SKM-1 treated with dmso at 0.1 percent for 144 hours (cell line): ENCODE measurements at regions not wholly inside any gene's neighbourhood (a gene's known extent, or its start where the extent isn't known, plus 50 kb on each side); places are given as distances from the start of the nearest gene placed in this dataset.

Experiments used
- DNase-seq: peaks from one replicate; lab custom pipeline; 2025; ENCODE audit not compliant: unreplicated experiment; lab: John Stamatoyannopoulos, UW

DNA sequence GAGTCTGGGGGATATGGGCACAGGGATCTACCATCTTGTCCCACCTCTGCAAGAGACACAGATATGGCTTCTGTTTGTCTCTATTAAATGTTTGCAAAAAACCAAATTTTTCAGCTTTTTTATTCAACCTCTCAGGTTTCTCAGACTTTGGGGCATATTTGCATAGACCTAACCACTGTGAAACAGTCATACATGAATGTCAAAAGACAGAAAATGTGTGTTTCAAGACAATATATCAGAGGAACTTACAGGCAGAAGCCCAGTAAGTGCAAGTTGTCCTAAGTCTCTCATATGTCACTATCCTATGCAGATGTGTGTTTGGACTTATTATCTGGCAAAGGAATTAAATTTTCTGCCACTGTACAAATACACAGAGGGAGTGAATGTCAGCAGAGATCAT lies 951.2 kb downstream of the PCDH18 start:
- DNase-seq, result no peak

DNA sequence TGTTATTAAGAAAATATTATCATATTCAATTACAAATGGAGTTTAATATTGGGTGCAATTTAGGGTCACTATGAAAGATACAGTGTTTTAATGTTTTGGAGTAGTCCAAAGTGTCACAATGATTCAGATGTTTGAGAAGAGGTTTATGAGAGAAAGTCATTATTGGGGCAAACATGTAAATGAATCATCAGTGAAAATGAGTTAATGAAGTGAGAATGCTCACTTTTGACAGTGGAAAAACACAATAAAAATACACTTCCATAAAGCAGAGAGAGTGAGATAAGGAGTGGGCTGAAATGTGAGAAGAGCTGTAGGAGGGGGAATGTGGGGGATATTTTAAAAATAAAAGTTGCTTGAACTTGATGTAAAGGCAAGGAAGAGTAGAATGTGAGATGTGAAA lies 957.1 kb downstream of the PCDH18 start:
- DNase-seq, result no peak

DNA sequence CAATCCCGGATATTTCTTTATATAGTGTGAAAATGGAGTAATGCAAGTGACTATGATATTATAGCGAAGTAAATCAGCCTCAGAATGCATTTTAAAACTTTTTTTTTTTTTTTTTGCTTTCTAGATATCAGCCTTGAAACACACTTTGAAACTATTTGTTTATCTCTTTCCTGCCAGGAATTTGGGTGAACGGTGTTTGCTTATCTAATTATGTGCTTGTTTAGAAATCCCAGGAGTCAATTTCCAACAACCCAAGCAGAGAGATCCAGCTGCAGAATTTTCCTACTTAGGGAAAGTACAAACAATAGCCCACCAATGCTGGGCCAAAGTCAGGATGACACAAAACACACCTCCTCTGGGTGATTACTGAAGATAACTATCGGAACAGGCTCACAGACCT lies 958.8 kb downstream of the PCDH18 start:
- DNase-seq, result no peak

DNA sequence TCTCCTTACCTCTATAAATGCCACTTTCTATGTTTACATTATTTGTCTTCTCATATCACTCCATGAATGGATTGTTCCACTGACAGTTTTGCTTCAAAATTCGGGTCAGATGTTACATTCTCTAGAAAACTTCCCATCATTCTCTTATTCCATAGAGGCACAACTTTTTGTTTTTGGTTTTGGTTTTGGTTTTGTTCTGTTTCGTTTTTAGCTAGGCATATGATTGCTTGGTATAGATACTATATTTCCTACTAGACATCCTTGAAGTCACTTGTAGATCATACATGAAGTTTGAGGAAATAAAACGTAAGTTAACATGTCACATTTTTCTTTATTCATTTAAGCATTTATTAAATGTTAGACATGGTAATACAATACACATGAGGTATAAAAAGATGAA lies 961.0 kb downstream of the PCDH18 start:
- DNase-seq, result no peak

DNA sequence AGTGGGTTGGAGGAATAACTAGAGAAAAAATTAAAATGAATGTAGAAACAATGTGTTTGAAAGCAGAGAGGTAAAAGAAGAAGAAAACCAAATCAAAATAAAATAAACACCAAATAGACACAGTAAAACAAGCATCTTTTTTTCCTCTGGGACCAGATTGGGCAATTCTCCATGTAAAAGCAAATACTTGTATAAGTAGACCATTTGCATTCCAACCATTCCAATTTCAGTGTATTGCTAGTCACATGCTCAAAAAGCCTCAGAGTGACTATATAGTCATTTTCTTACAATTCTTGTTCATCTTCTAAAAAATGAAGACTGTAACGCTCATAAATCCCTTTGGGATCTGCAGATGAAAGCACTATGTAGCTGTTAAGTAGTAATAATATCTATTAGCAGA lies 969.5 kb downstream of the PCDH18 start:
- no peak for DNase-seq

DNA sequence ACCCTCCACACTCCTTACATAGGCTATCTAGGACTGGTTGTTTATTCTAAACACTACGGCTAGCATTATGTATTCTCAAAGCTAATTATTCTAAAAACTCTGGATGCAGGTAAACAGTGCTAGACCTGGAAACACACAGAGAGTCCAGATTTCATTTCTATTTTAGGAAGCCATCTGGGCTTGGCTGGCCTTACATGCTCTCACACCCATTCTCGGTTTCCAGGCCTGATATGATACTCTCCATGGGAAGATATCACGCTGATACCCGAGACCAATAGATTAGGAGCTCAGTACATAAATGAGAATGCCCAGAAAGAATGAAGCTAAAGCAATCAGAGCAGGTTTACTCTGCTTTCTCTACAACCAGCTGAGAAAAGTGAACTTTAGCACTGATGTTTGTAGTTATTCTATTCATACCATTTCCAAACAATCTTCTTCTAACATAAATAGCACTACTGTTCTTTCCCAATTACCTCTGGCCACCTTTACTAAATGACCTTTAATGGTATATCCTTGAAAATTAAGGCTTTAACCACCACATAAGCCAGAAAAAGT lies 973.3 kb downstream of the PCDH18 start:
- no peak for DNase-seq

DNA sequence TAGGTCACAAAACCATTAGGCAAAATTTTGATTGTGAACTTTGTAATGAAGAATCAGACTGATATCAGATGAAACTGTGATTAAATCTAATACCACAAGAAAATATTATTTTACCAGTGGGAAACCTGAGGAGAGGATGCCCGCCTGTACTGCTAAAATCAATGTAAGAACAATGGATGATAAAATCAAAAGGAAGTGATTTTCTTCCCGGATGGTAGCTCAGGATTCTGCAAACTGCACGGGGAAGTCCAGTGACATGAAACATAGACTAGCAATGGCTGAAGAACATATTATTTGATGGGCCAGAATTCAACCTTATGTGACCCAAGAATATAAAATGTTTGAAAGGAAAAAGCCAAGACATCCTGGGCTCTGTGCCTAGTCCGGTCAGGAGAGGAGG lies 974.9 kb downstream of the PCDH18 start:
- DNase-seq, result no peak

DNA sequence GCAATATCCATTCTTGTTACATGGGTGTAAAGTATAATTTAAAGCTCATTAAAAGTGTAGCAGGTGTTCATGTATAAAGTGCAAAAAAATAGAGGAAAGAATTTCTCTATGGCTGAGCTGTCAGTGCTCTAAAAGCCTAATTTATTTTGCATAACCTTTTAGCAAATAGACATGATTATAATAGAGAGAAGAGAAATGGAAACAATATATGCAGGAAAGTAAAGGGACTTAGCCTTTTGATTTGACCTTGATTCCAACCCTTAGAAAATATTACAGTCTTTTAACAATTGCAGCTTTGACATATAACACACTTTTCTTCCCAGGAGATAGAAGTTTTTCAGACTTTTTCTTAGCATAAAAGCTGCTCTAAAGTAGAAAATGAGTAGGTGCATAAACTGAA lies 978.3 kb downstream of the PCDH18 start:
- DNase-seq, result no peak

DNA sequence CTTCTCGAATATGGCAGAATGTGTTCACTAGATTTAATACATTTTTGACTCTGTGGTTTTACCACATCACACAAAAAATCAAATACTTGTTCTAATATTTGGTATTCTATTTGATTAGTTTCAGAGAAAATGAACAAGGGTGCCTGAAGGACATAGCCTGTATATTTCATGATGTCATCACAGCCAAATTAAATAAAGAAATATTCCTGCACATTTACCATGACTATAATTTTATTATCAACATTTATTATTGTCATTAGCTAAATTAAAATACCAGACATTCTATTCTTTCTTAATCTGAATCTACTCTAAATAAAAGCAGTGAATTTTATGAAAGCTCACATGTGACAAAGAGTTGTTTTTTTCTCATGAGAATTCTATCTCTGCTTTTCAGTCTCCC lies 980.5 kb downstream of the PCDH18 start:
- no peak for DNase-seq

DNA sequence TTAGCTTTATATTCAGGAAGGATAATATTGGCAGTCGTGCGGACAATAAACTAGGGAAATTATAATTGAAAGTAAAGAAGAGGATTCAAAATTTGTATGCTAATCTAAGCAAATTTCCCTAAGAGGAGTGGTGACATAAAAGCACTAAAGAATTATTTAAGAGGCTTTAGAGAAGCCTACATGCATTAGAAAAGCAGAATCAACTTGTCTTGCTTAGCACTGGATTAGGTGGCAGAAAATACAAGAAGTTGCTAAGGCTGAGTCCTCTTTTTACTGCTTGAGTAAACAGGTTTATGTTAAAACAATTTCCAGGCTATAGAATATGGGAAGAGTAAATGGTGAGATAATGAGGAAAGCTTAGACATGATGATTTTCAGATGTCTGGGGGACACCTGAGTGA lies 991.5 kb downstream of the PCDH18 start:
- no peak for DNase-seq

DNA sequence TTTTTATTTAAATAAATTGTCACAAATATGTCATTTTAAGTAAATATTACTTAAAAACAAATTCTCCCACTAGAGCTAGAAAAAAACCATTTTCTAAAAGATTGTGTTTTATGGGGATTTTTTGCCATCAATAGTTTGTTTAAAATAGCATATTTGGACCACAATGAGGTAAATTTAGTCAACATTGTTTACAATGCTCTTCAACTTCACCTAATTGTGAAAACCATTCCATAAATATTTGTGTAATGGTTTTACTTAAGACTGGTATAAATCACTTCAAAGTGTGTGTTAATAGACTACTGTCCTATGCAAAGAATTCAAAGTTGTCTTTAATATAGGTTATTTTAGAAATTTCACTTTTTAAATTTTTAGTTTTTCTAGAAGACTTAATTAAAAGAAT lies 1004.2 kb downstream of the PCDH18 start:
- DNase-seq, result no peak

DNA sequence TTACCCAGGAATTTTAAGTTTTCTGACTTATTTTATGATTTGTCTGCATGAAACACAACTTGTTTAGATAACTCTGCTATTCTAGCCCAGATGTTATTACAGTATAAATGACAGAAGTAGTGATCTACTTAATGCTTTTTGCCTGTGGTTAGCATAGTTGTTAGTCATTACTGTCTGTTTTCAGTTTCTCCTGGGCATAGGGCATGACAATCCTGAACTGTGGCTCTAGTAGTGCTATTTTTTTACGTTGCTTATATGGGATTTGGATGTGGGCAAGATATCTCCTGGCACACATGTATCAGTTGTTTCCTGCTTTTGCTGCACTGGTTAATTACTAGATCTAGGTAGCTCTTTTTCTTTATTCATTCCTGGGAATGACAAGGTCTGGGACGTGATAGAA lies 1005.8 kb downstream of the PCDH18 start:
- no peak for DNase-seq

DNA sequence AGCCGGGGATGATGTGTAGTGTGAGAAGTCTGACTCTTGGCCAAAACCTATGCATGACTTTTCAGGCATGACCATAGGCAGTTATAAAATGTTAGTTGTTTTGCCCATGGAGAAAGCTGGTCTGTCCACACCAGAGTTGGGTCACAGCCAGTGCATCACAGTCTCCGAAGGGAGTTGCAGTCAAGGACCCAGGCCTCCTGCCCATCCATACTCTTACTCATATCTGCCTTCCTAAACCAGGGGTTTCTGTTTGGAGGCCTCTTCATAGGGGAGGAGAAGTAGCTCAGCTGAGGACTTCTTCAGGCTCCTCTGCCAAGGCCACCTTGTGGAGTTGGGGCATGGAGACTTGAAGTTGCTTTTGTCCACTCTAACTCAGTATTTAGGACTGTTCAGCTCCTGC lies 1008.3 kb downstream of the PCDH18 start:
- no peak for DNase-seq

DNA sequence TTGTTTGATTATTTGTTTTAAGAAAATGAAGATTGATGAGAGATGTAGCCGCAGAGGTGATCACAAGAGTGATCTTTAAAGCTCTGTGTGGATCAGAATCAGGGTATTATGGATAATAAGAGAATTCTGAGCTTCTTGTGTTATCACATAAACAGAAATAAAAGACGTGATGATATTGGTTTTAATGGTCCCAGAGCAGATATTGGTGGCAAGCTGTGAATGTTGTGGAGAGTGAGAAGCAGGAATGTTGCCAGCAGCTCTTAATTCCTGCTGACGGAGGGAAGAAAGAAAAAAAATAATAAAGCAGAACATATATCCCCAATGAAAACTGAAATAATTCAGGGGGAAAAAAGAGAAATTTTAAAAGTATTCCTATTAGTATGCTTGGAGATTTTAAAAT lies 1015.9 kb downstream of the PCDH18 start:
- no peak for DNase-seq

DNA sequence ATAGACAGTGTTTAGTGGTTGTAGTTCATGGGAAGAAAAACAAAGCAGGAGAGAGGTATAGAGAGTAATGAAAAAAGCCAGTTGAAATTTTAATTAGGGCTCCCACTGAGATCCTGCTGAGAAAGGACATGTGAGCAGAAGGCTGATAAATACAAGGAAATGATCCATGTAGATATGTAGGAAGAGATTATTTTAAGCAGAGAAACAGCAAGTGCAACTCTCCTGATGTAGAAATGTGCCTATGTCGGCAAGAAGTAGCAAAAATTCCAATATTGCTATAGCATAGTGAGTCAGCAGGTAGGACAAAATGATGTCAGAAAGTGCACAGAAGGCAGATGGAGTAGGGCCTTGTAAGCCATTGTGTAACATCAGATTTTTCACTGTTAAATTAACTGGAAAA lies 1027.3 kb downstream of the PCDH18 start:
- no peak for DNase-seq

DNA sequence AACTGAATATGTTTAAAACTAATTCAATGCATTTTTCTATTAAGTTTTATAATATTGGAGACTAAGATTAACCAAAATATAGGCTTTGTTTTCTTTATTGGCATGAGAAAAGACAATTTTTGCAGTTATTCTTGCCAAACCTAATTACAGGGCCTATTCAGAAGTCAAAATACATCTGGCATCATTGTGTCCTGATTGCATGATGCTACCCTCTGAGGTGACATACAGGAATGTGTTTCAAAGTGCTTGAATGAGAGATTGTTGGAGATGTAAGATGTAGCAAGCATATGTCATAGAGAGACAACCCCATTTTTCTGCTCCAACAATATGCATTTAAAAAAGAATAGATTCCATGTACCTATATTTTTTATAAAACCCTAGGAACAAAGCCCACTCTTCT lies 1036.4 kb downstream of the PCDH18 start:
- no peak for DNase-seq

DNA sequence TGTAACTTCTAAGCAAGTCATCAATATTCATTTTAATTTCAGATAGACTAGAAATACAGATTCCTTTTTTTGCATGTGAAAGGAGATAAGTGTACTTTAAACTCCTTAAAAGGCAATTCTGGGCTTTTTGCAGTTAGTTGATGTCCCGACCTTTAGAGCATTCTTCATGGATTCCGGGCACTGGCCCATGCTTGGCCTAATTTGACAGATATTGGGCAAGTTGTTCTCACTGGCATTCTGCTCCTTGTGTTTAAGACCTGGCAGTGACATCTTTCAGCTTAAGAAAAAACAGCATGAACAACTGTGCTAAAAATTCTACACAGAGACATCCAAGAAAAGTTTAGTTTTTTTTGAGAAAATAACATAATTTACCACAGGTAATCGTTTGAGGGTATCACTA lies 1037.2 kb downstream of the PCDH18 start:
- no peak for DNase-seq

DNA sequence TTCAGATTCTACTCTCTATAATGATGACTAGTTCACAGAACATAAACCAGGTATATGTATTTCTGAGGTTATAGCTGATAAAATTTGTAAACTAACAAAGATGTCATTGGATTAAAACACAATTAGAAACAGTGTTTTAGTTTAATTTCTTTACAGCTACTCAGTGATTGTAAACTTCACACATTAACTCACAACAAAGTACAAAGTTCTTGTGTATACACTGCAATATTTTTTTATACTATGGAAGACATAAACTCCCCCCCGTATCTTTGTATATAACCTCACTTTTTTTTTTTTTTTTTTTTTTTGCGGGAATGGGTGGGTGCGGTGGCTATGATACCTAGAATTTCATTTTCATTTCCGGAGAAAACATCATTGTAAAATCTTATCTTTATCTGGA lies 1043.2 kb downstream of the PCDH18 start:
- no peak for DNase-seq

DNA sequence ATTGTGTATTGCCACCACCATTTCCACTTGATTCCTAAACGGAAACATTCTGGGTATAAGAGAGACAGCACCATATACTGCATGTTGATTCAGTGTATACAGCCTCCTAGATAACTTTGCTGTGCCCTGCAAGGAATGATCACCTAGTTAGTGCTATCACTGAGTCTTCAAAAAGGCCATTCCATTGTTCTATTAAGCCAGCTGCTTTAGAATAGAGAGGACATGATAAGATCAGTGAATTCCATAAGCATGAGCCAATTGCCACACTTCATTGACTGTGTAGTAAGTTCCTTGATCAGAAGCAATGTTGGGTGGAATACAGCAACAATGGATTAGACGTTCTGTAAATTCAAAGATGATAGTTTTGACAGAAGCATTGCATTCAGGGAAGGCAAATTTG lies 1047.3 kb downstream of the PCDH18 start:
- DNase-seq, result no peak

DNA sequence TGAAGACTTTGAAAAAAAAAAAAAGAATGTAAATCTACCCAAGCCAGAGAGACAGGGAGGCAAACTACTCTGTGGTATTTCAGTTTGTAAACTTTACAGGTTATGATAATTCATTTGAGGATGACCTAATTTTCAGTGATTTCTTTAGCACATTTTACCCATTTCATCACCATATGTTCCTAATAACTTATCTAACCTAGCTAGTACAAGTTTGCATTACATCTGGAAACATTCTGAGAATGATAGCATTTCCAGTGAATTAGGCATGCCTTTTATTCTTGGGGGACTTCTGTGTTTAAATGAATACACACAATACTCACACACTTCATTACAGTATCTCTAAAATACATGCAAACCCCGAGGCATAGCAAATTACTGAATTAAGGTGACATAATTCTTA lies 1055.5 kb downstream of the PCDH18 start:
- no peak for DNase-seq

DNA sequence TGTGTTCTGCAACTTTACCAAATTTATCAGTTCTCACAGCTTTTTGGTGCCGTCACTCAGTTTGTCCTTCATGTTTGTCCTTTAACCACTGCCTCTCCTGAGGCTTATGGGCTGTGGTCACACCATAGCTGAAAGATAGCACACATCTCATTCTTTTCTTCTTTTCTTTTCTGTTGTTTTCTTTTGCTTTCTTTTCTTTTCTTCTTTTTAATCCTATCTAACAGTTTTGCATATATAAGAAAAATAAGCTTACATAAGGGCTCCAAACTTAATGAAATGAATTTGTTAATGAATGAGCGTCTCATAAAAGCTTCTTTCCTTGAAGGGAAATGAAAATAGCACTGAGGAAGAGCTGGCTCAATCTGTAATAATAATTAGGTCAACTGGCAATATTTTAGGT lies 1061.2 kb downstream of the PCDH18 start:
- DNase-seq, result no peak

DNA sequence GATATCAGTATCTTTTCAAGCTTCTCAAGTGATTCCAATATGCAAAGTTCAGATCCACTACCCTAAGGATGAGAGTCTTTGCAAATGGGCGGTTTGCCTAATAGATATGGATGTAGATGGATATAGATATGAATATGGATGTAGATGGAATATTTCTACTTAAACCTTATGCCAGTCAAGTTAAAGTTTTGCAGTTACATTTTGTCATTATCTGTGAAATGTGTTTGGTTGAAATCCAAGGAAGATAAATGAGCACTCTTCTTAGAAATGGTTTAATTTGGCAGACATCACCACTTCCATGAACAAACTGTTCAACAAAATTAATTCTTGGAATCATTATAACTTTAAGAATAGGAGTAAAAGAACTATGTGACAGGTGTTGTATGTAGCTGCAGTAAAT lies 1066.6 kb downstream of the PCDH18 start:
- no peak for DNase-seq

DNA sequence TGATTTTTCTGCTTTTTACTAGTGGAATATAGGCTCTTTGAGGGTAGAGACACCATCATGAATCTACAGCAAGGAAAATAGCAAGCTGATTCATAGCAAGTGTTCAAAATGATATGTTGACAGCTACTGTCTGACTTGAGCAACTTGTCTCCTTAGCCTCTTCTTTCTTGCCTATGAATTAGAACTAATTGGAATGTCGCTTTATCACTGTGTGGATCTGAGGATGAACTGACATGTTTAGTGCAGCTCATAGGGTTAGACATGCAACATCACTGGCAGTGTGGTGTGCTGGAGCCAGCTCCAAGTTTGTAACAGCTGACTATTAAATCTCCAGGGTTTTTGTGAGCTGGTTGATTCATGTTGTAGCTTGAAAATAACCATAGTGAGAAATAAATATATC lies 1068.4 kb downstream of the PCDH18 start:
- DNase-seq, result no peak

DNA sequence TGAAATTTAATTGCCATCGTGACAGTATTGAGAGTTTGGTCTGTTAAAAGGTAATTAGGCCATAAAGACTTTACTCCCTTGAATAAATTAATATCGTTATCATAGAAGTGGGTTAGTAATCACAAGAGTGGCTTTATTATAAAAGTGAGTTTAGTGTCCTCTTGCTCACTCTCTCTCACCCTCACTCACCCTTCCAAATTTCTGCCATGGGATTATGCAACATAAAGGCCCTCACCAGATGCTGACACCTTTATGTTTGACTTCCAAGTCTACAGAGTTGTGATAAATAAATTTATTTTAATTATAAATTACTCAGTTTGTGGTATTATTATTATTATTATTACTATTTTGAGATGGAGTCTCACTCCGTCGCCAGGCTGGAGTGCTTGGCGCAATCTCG lies 1070.8 kb downstream of the PCDH18 start:
- DNase-seq, result no peak
